ENCODE measurements at regions not wholly inside any gene's neighbourhood (a gene's known extent, or its start where the extent isn't known, plus 50 kb on each side); places are given as distances from the start of the nearest gene placed in this dataset.

- ATAC-seq (ENCODE audit: insufficient number of reproducible peaks, low FRiP score, low read depth), result no peak
- H3K27ac ChIP-seq, result no peak overlapping the region
- no peak for DNase-seq (ENCODE audit: low spot score)
Measured at GRCh38 chr18:78511666-78512601, 467.7 kb upstream of the SALL3 start.

GRCh38 chr18:78514910-78515670, 464.5 kb upstream of the SALL3 start:
- no peaks in the 10 kb centered on the region for H3K9me3 ChIP-seq
- ATAC-seq (ENCODE audit: insufficient number of reproducible peaks, low FRiP score, low read depth), result no peak
- no peaks in the 10 kb centered on the region for H3K27me3 ChIP-seq (replicated peaks; ENCODE audit: insufficient read depth)
- H3K4me1 ChIP-seq (ENCODE audit: control insufficient read depth in 1 of 2, low read depth in 2 of 2), result no peaks in the 10 kb centered on the region
- no peaks in the 10 kb centered on the region for H3K36me3 ChIP-seq
- no peak overlapping the region for H3K27ac ChIP-seq
- no peak for DNase-seq (ENCODE audit: low spot score)
- TF ChIP-seq CTCF (IDR thresholded peaks at IDR 0.05), result no peak
- H3K4me3 ChIP-seq, result no peak overlapping the region

More at GRCh38 chr18:78511666-78512601, 467.7 kb upstream of the SALL3 start:
- Histone ChIP-seq H3K9me3 (no peaks in the 10 kb centered on the region), H3K4me1 (ENCODE audit: control insufficient read depth in 1 of 2, low read depth in 2 of 2) (no peaks in the 10 kb centered on the region), H3K27me3 (replicated peaks; ENCODE audit: insufficient read depth) (no peaks in the 10 kb centered on the region), H3K36me3 (no peaks in the 10 kb centered on the region), H3K4me3 (no peak overlapping the region)
- no peak for TF ChIP-seq CTCF (IDR thresholded peaks at IDR 0.05)

- no peak for ATAC-seq (ENCODE audit: insufficient number of reproducible peaks, low FRiP score, low read depth)
- no peak overlapping the region for H3K4me3 ChIP-seq
- no peak for TF ChIP-seq CTCF (IDR thresholded peaks at IDR 0.05)
- H3K27ac ChIP-seq, result no peak overlapping the region
- H3K9me3 ChIP-seq, result no peaks in the 10 kb centered on the region
- no peaks in the 10 kb centered on the region for H3K36me3 ChIP-seq
- no peak for DNase-seq (ENCODE audit: low spot score)
- H3K27me3 ChIP-seq (replicated peaks; ENCODE audit: insufficient read depth), result no peaks in the 10 kb centered on the region
- no peaks in the 10 kb centered on the region for H3K4me1 ChIP-seq (ENCODE audit: control insufficient read depth in 1 of 2, low read depth in 2 of 2)
Measured at GRCh38 chr18:78517328-78517727, 462.3 kb upstream of the SALL3 start.

- H3K27ac ChIP-seq, result no peak overlapping the region
- H3K4me3 ChIP-seq, result no peak overlapping the region
- H3K9me3 ChIP-seq, result no peaks in the 10 kb centered on the region
- no peaks in the 10 kb centered on the region for H3K4me1 ChIP-seq (ENCODE audit: control insufficient read depth in 1 of 2, low read depth in 2 of 2)
- DNase-seq (ENCODE audit: low spot score) (no peak), ATAC-seq (ENCODE audit: insufficient number of reproducible peaks, low FRiP score, low read depth) (no peak)
- no peaks in the 10 kb centered on the region for H3K36me3 ChIP-seq
- no peak for TF ChIP-seq CTCF (IDR thresholded peaks at IDR 0.05)
- H3K27me3 ChIP-seq (replicated peaks; ENCODE audit: insufficient read depth), result no peaks in the 10 kb centered on the region
Measured at GRCh38 chr18:78517973-78518372, 461.6 kb upstream of the SALL3 start.

GRCh38 chr18:78518805-78519204, 460.8 kb upstream of the SALL3 start:
- no peak for TF ChIP-seq CTCF (IDR thresholded peaks at IDR 0.05)
- Histone ChIP-seq H3K27ac (no peak overlapping the region), H3K4me1 (ENCODE audit: control insufficient read depth in 1 of 2, low read depth in 2 of 2) (no peaks in the 10 kb centered on the region), H3K4me3 (no peak overlapping the region), H3K9me3 (no peaks in the 10 kb centered on the region), H3K36me3 (no peaks in the 10 kb centered on the region), H3K27me3 (replicated peaks; ENCODE audit: insufficient read depth) (no peaks in the 10 kb centered on the region)
- ATAC-seq (ENCODE audit: insufficient number of reproducible peaks, low FRiP score, low read depth) (no peak), DNase-seq (ENCODE audit: low spot score) (no peak)
